HL-60 (cell line): ENCODE measurements at regions not wholly inside any gene's neighbourhood (a gene's known extent, or its start where the extent isn't known, plus 50 kb on each side); places are given as distances from the start of the nearest gene placed in this dataset.

ENCODE experiments used
- GABPA ChIP-seq: IDR thresholded peaks from 2 replicates; pipeline ENCODE4 v1.6.1; 2012; ENCODE audit warnings: low read depth
- TF ChIP-seq, protein P1 (sequence below): IDR thresholded peaks from one replicate; pipeline ENCODE4 v1.5.1; 2011; ENCODE audit warnings: low read length, control low read depth, inconsistent platforms; ENCODE audit not compliant: insufficient read depth

DNA sequence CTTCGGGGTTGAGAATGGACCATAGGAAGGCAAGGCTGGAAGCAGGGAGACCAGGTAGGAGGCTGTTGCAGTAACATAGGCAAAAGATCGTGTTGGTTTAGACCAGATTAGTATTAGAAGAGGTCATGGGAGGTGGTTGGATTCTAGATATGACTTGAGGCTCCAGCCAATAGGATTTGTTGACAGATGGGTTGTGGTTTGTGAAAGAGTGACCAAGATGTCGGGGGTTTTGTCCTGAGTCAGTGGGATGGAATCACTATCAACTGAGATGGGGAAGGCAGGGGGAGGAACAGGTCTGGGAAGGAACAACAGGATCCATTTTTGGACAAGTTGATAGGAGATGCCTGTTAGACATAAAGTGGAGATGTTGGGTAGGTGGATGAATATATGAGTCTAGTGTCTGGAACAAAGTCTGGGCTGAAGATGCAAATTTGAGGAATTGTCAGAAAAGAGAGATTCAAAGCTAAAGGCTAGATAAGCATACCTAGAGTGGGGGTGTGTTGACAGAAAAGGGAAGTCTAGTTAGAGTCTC is 95.5 kb upstream of the NPHP3 start:
- TF ChIP-seq, protein P1, sequence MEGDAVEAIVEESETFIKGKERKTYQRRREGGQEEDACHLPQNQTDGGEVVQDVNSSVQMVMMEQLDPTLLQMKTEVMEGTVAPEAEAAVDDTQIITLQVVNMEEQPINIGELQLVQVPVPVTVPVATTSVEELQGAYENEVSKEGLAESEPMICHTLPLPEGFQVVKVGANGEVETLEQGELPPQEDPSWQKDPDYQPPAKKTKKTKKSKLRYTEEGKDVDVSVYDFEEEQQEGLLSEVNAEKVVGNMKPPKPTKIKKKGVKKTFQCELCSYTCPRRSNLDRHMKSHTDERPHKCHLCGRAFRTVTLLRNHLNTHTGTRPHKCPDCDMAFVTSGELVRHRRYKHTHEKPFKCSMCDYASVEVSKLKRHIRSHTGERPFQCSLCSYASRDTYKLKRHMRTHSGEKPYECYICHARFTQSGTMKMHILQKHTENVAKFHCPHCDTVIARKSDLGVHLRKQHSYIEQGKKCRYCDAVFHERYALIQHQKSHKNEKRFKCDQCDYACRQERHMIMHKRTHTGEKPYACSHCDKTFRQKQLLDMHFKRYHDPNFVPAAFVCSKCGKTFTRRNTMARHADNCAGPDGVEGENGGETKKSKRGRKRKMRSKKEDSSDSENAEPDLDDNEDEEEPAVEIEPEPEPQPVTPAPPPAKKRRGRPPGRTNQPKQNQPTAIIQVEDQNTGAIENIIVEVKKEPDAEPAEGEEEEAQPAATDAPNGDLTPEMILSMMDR: no peak
- TF ChIP-seq GABPA: no peak
